ENCODE measurements at regions not wholly inside any gene's neighbourhood (a gene's known extent, or its start where the extent isn't known, plus 50 kb on each side); places are given as distances from the start of the nearest gene placed in this dataset.

- Histone ChIP-seq H3K27me3 (no peaks in the 10 kb centered on the region), H3K4me1 (peaks cover 0 to 20% of the 10 kb centered on the region in 2 donors), H3K9me3 (no peaks in the 10 kb centered on the region), H3K36me3 (no peaks in the 10 kb centered on the region), H3K4me3 (replicated peaks in 1 of 3) (no peak overlapping the region), H3K27ac (no peak overlapping the region)
- DNase-seq, result no peak
- 87 to 94% methylated on average over 1 of the region's 1 CpG for WGBS, 2 donors
- intact Hi-C loops (cut with DNase I), result no loop called here
- TF ChIP-seq POLR2A (IDR thresholded peaks at IDR 0.05), result no peak
- no peak for TF ChIP-seq CTCF (IDR thresholded peaks at IDR 0.05)
Measured at GRCh38 chr3:124299831-124300230, 307.9 kb upstream of the ROPN1 start.

GRCh38 chr3:124300416-124300815 is 308.5 kb upstream of the ROPN1 start:
- Histone ChIP-seq H3K4me3 (replicated peaks in 1 of 3) (no peak overlapping the region), H3K27ac (no peak overlapping the region), H3K4me1 (peaks cover 0 to 20% of the 10 kb centered on the region in 2 donors), H3K36me3 (no peaks in the 10 kb centered on the region), H3K9me3 (no peaks in the 10 kb centered on the region), H3K27me3 (no peaks in the 10 kb centered on the region)
- 89 to 90% methylated on average over 4 of the region's 4 CpGs for WGBS, 2 donors
- DNase-seq, result no peak
- TF ChIP-seq CTCF (IDR thresholded peaks at IDR 0.05) (no peak), POLR2A (IDR thresholded peaks at IDR 0.05) (no peak)
- intact Hi-C loops (cut with DNase I), result no loop called here

GRCh38 chr3:124303305-124303910 is 311.5 kb upstream of the ROPN1 start:
- no peak overlapping the region for H3K4me3 ChIP-seq (replicated peaks in 1 of 3)
- no peak for DNase-seq
- peaks cover 0 to 9% of the 10 kb centered on the region in 2 donors for H3K4me1 ChIP-seq
- H3K27ac ChIP-seq, result no peak overlapping the region
- intact Hi-C loops (cut with DNase I), result no loop called here
- H3K9me3 ChIP-seq, result no peaks in the 10 kb centered on the region
- no peaks in the 10 kb centered on the region for H3K36me3 ChIP-seq
- TF ChIP-seq CTCF (IDR thresholded peaks at IDR 0.05) (no peak), POLR2A (IDR thresholded peaks at IDR 0.05) (no peak)
- WGBS, 2 donors, result 97 to 98% methylated on average over 5 of the region's 5 CpGs
- no peaks in the 10 kb centered on the region for H3K27me3 ChIP-seq

- Histone ChIP-seq H3K9me3 (no peaks in the 10 kb centered on the region), H3K36me3 (no peaks in the 10 kb centered on the region), H3K4me1 (no peaks in the 10 kb centered on the region), H3K27ac (no peak overlapping the region), H3K4me3 (replicated peaks in 1 of 3) (no peak overlapping the region), H3K27me3 (no peaks in the 10 kb centered on the region)
- intact Hi-C loops (cut with DNase I), result no loop called here
- DNase-seq, result no peak
- no peak for TF ChIP-seq CTCF (IDR thresholded peaks at IDR 0.05)
- TF ChIP-seq POLR2A (IDR thresholded peaks at IDR 0.05), result no peak
Measured at GRCh38 chr3:124306665-124307064, 314.7 kb upstream of the ROPN1 start.

GRCh38 chr3:124313621-124314020 is 321.7 kb upstream of the ROPN1 start:
- 93 to 100% methylated on average over 3 of the region's 3 CpGs for WGBS, 2 donors
- Histone ChIP-seq H3K27ac (no peak overlapping the region), H3K4me1 (no peaks in the 10 kb centered on the region), H3K9me3 (no peaks in the 10 kb centered on the region), H3K36me3 (no peaks in the 10 kb centered on the region), H3K27me3 (no peaks in the 10 kb centered on the region), H3K4me3 (replicated peaks in 1 of 3) (no peak overlapping the region)
- no peak for TF ChIP-seq CTCF (IDR thresholded peaks at IDR 0.05)
- intact Hi-C loops (cut with DNase I), result no loop called here
- no peak for DNase-seq

All from thyroid gland (tissue), 4 donors.